NCI-H2107 treated with DMSO at 0.1 percent for 48 hours (cell line): ENCODE measurements at regions not wholly inside any gene's neighbourhood (a gene's known extent, or its start where the extent isn't known, plus 50 kb on each side); places are given as distances from the start of the nearest gene placed in this dataset.

Experiments used
- DNase-seq: peaks from one replicate; lab custom pipeline; 2025; ENCODE audit not compliant: unreplicated experiment; lab: John Stamatoyannopoulos, UW

DNA sequence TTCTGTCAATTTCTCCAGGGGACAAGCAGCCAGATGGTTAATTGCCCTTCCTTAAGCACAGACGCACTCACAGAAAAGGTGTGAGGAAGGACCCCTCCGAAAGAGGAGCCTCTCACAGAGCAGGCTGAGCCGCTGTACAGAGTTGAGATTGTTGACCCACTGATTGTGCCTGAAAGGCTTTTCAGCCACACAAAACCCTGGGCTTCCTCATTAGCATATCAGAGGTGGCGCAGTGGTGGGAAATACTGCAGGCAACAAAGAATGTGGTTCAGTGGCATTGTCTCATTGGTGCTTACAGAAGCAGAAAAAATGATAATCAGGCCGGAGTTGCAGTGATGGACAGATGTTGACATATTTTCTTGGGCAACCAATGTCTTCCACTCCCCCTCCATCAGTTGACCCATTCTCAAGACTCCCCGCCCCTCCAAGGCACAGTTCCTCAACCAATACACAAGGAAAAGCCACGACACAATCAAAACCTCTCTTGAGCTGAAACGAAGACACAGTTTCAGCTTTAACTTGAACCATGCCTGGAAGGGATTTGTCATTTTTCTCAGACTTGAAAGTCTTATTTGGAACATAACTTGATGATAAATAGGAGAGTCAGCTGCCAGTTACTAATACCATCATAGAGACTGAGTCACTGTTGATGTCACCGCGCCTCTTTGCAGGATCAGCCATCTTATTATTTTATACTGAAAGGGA, 53.1 kb downstream of the ATXN3L start:
- no peak for DNase-seq

DNA sequence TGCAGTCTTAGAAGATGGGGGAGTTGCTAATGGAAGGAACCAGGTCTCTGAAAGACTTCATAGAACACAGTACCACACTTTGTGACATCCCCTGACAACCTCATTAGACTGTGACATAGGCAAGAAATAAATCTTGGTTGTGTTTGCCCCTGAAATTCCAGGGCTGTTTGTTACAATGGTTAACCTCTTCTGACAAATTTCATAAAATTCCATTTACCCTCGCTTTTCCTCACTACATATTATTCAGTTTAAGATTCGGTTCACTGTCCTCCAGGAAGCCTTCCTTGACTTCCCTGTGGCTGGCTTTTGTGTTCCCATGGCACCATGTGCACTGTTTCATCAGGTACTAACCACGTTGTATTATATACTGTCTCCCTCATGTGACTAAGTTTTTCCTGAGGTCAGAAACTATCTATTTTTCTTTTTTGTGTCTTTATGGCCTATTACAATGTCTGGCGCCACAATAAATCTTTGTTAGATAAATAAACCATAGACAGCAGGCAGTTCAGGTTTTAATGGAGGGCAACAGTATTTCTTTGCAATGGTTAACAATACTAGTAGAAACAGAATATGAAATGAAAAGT, 54.2 kb downstream of the ATXN3L start:
- DNase-seq, result no peak

DNA sequence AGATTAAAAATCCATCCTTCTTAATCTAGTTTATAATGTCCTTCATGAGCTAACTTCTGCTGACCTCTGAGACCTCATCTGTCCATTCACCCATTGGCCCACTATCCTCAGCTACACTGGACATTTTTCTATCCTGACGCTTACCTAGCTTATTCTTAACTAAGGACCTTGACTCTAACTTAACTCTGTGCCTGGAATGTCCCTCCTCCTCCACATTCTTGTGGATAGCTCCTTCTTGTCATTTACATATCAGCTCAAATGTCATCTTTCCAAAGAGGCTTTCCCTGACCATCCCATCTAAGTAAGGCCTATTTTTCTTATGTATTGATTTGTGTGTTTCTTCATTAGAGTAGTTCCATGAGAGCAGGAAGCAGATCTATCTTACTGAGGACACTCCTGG, 54.7 kb downstream of the ATXN3L start:
- DNase-seq, result no peak

DNA sequence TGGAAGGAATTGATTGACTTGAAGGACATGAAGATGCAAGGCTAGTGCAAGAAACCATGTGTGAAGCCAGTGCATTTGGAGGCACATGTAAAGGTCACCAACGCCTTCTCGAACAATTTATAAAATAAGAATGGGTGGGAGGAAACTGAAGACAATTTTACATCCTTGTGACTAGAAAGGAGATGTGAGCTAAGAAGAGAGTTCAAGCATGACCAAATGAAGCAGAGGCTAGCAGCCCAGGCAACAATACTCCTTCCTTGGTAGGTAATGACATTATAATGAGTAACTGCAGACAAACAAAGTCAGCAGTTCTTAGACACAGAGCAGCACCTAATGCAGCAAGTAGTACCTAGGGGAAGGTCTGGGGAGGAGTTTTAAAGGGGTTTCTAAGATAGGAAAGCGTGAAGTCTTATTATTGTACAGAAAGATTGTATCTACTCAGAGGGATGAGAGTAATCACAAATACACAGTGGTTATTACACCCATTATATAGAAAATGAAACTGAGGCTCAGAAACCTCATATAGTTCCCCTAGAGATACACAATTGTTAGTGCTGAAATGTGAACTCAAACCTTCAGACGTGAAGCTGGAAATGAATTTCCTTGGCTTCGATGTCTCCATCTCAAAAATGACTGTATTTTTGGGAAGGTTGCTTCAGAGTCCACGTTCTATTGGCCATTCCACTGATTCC, 56.1 kb downstream of the ATXN3L start:
- DNase-seq, result no peak

DNA sequence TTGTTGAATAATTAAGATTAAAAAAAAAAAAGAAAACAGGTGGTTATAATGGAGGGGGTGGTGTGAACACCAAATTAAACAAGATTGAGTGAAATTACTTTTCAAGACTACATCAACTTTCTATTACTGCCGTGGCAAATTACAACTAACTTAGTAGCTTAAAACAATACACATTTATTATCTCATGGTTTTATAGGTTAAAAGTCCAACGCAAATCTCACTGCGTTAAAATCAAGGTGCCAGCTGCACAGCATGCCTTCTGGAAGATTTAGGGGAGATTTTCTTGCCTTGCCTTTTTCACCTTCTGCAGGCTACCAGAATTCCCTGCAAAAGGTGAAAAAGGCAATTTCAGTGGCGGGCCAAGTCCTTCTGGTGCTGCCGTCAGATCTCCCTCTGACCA, 58.5 kb downstream of the ATXN3L start:
- no peak for DNase-seq

DNA sequence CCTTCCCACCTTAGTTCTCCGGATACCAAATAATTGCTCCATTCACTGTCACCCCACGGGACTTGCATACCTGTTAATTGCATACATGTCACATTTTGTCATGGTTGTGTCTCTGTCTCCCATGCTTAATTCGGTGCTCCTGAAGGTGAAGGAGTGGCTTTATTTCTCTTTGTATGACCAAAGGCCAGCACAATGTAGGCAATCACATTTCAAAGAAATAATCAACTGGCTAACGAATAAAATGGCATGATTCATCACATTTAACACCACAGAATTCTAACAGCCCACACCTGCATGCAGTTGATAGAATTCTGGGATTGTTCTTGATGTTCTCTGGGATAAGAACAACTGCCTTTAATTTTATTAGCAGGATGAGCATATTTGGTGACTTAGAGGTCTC, 59.3 kb downstream of the ATXN3L start:
- no peak for DNase-seq

DNA sequence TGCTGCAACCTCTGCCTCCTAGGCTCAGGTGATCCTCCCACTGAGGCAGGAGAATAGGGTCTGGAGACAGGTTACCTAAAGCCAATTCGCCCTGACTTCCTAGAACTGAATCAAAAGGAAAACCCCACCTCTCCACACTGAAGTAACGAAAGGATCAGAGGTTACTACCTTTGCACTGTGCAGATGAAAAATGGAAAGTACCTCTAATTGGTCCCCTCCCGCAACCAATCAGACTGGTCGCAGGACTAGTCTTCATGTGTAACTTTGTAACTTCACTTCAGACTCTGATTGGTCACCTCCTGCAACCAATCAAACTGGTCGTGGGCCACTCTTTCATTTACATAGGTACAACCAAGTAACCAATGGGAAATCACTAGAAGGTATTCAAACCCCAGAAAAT, 61.1 kb downstream of the ATXN3L start:
- DNase-seq, result no peak

DNA sequence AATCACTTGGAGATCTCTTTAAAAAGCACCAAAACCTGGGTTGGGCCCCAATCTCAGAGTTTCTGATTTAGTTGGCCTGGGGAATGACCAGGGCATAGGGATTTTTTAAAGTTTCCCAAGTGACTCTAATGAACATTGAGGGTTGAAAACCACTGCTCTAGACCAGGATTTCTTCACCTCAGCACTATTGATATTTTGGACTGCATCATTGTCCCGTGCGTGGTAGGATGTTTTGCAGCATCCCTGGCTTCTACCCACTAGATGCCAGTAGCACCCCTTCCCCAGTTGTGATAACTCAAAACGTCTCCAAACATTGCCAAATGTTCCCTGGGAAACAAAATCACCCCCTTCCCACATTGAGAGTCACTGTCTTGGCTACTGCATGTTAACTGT, 61.8 kb downstream of the ATXN3L start:
- no peak for DNase-seq

DNA sequence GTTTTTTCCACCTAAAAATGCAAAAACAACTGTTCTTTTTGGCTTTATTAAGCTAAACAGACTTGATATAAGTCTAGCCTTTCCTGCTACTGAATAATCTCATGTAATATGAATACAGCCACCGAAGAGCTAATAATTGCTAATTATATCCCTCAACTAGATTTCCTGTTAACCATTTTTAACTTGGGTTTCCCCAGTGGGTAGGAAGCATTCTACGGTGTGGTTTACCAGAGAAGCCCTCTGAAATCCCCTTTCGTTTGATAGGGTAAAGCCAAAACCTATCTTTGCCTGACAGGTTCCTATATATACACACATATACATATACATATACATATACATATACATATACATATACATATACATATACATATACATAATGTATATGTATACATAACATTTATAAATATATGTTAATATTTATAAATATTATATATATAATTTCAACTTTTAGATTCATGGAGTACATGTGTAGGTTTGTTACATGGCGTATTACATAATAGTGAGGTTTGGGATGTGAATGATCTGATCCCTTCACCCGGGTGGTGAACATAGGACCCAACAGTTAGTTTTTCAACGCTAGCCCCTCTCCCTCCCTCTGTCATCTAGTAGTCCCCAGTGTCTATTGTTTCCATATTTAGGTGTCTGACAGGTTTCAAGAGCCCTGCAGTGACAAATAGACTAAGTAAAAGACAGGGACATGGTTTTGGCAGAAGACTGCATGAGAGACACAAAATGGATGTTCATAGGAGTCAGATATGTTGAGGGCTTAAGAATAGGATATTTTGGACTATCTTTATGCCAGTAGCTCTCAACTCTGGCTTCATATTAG, 62.4 kb downstream of the ATXN3L start:
- no peak for DNase-seq

DNA sequence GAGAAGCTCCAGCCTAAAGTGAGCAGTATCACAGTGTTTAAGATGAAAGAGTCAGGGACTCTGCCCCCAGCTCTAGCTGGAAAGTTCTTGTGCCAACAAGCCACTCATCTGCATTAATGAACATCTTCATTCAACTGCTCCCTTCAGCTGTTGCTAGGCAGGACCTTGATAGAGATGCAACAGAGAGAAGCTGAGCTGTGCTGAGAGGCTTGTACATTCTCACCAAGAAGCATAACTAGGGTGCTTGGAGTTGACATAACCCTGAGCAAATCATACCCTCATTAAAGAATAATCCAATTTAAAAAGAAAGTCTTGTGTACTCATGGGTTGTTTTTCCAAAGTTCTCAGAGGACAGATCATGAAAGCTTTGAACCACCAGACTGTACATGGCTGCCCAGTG, 63.2 kb downstream of the ATXN3L start:
- no peak for DNase-seq

DNA sequence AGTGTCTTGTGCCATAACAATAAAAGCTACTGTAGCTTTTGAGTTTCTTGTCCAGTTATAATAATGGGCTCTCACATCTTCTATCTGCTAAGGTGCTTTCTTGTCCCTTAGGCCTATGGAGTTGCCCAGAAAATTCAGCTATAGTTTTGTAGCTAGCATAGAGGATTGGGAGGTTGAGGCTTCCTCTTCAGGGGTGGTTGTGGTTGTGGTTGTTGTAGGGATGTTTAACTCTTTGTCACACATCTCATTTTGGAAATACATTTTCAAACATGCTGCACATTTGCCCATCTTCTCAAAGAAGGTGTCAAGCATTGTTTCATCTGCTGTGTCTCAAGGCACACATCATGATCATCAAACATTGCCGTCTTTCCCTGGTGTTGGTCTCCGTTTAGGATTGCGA, 65.0 kb downstream of the ATXN3L start:
- no peak for DNase-seq

DNA sequence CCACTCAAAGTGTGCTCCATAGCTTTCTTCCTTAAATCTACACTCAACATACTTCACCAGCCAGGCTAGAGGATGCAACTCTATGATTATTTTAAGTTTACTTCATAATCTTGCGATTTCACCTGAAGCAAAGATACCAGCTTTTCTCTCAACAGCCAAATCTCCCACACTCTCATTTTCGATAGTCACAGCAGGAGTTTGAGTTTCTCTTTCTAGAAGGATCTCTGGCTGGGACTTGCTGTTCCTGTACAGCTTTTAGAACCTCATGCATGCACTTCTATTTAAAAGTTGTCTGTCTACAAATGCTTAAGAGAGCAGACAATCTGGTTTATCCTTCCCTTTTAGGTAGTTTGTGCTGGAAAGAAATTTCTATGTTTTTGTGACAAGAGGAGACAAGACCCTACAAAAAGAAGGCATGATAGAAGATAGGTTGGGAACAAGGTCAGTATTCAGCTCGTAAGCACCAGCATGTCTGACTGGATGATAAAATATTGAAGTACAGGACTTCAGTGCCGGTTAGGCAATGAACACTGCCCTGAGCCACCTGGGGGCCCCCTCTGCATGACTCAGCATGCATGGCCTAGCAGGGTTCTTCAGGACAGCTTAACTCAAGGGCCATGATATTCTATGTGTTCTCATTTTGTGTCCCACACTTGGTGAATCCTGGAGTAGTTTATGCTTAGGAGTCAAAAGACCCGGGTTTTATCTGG, 65.6 kb downstream of the ATXN3L start:
- no peak for DNase-seq

DNA sequence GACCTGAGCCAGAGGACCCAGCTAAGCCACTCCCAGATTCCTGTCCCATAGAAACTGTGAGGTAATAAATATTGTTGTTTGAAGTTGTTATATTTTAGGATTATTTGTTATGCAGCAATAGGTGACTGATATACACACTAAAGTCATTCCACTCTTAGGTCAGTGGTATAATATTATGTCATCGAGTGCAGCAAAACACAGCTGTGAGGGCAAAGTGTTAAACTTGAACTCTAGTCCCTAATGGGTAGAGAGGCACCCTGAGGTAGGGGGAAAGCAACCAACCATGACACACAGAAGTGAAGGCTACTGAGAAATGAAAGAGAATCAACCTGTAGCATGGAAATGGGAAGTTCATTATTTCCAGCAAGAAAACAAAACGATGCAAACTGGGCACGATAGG, 66.6 kb downstream of the ATXN3L start:
- DNase-seq, result no peak

DNA sequence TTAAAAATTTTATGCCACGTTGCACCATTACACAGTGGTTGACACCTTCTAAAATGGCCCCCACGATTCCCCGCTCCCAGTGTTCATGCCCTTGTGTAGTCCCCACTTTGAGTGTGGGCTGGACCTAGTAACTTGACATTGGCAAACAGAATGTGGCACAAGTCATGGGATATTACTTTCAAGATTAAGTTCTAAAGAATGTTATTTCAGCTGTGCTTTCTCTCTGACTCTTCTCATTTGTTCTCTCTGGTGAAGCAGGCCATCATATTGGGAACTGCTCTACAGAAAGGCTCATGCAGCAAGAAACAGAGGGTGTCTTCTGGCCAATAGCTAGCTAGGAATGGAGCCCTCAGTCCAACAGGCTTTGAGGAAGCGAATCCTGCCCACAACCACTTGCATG, 67.1 kb downstream of the ATXN3L start:
- no peak for DNase-seq

DNA sequence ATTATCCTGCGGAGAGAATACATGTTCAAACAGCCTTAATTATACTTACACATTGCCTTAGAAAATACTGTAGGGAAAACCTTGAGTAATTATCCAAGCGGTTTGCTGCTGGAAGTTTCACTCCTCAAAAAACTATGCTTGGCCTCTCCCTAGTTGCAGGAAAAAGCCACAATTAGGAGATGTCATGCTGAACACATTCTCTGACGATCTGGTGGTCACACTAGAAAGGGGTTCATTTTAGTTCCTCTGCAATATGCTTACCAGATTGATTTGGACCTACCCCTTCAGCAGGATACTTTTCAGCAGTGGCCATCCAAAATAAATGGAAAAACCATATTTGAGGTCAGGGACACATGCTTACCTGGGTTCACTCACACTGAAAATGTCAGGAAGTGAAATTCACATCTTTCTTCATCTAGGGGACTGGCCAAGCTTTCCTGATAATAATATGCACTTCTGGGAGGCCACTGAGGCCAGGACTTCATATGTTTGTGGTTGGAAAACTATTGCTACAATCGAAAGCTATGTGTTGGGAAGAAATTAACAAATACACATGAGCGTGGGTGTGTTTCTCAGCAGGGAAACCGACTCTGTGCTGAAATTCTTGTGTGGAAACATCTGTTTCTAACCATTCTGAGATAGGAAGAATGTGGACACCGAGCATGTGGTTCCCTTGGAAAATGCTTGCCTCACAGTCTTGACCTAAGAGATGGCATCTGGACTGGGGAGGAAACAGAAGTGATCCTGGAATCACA, 68.8 kb downstream of the ATXN3L start:
- DNase-seq, result no peak

DNA sequence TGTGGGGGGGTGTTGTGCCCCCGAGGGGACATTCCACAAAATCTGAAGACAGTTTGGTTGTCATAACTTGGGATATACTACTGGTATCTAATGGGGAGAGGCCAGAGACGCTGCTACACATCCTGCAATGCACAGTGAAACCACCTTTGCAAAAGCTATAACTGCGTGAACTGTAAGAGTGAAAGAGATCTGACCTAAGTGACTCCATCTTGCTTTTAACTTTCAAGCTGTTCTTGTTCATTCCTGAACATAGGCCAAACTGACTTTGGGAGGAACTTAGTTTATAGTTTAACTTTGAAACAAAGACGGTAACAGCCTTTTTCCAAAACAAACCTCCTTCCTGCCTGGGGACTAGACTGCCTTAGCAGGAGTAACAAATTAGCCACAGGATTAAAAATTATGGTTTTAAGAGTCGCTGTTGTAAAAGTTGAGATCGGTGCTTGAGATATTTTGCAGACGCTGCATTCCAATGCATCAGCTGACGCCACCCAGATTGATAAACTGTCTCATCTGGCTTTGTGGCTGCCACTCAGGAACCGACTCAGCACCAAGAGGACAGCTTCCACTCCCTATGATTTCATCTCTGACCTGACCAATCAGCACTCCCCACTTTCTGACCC, 70.9 kb downstream of the ATXN3L start:
- no peak for DNase-seq

DNA sequence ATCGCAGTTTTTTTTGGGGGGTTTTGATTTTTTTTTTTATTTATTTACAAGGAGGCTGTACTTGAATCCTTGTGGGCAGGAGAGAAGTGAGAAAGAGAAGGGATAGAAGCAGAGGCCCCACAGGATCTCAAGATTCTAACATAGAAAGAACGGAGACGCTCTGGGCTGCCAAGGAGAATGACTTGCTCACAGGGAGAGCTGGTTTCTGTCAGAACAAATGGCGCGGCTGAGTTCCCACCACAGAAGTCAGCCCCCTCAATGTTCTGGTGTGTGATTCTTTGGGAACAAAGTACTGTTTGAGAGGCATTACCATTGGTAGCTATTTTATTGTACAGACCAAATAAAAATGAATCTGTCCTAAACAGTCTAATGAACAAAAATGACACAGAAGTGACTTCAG, 80.6 kb downstream of the ATXN3L start:
- DNase-seq, result no peak

DNA sequence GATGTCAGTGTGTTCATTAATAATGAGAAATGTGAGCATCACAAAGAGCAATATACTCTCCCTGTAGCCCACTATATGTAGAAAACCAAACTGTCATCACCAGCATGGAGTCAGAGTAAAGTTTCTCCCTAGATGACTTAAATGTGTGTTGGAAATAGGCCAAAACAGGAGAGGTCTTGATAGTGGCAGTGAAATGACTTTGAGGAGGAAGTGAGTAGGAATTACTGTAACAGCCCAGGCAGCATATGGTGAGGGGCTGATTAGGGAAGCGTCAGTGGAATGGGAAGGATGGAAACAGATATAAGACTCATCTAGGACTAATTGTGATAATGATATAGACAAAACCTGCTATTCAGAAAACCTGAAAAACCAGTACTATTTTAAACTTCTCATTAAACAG, 83.9 kb downstream of the ATXN3L start:
- no peak for DNase-seq

DNA sequence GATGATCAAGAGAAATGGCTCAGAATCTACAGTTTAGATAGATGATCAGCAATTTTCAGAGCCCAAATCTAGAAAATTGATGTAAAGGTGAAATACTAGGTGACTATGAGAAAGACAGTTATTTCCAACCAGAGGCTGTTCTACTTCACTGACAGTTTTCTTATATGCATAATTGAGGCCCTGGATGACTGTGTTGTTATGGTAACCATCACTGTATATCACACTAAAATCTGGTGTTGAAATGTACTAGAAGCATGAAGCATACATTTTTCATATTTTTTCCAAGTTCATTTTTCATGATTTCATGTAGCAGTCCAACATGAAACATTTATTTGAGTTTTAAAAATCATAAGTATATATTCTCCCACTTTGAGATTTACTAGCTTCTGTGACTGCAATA, 87.4 kb downstream of the ATXN3L start:
- no peak for DNase-seq

DNA sequence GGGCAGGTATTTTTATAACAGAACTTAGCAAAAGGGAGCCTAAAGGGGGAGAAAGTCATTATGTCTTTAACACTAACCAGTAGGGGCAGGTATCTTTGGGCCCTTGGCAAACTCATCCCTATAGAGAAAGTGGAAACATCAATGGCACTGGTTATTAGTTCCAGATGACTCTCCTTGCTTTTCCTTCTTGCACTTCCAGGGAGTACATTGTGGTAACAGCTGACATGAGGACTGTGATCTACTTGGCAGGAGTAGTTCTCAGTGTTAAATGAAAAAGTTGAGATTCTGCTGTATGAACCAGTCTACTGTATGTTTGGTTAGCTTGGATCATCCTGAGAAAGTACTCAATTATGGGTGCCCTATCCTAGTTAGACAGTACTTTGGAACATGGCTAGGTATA, 93.6 kb downstream of the ATXN3L start:
- no peak for DNase-seq
